ENCODE measurements at regions not wholly inside any gene's neighbourhood (a gene's known extent, or its start where the extent isn't known, plus 50 kb on each side); places are given as distances from the start of the nearest gene placed in this dataset.

DNA sequence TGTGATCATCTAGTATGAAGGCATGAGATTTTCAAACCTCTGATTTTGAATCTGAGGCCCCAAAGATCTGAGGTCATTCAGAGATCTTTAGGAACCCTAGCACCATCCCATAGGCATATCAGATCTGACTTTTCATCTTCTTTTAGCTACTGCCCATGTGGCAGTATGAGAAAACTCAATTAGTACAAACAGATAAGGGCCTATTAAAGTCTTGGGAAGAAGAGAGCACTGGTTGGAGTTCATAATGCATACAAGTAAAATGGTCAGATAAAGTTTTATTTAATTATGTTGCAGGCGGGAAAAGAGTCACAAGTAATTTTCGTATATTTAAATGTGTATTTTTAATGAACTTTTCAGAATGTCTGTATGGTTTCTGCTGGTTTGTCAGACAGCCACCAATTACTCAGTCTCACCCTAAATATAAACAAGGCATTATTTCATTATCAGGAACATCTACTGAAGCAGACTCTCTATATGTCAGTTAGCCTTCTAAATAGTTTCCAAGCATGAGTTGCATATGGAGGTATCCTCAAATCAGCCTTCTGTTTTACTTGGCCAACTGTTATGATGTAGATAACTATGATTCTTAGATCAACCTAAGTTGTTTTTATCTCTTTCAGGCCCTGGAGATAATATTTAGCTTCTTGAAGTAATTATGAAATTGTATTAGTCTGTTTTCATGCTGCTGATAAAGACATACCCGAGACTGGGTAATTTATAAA, 340.3 kb upstream of the TBC1D5 start:
- DNase-seq (ENCODE audit: low read depth, low spot score): no peak

DNA sequence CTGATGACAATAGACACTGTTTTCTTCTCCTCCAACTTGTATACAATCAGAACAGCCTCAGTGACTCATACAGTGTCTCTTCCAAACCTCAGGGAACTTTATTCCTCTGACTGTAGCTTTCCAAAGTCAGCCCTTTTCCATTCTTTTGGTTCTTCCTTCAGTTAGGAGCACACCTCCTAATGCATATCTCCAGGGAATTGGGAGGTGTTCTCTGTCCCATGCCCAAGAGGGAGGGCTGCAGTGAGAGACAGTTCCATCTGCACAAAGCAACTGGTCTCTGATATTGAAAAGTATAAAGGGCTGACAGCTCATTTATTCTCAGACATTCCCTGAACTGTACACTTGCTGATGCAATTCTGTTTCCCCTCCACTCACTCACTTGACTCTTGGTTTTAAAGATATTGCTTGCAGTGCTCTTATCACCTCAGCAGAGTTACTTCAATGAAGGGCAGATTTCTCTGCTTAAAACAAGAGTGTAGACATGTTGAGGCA, 337.8 kb upstream of the TBC1D5 start:
- no peak for DNase-seq (ENCODE audit: low read depth, low spot score)

DNA sequence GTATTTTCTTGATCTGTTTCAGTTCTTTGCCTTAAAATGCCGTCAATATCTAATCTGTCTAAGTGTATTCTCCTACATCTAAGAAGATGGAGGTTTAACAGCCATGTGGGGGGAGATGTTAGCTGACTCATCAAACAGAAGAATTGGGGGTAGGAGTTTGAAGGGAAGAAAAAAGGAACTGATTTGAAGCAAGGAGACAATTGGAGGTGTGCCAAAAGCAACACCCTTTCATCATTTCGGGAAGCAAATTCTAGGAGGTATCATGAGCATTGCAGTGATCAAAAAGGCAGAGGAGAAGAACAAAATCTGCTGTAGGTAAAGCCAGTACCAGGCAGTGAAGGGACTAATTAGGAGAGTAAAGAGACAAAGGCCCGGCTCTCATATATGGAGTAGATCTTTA, 337.3 kb upstream of the TBC1D5 start:
- DNase-seq (ENCODE audit: low read depth, low spot score): no peak

DNA sequence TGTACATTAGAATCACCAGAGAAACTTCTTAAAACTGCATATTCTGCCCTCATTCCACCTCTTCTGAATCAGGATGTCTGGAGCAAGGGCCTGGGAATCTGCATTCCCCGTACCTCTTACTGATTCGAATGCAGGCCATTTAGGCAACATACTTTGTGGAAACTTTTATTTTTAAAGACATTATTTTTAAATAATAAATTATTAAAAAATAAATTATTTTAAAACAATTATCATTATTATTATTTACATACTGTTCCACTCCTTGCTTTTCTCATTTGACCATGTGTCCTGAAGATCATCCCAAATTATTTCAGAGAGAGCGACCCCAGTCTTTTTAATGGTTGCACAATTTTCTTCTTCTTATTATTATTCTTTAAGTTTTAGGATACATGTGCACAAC, 336.6 kb upstream of the TBC1D5 start:
- no peak for DNase-seq (ENCODE audit: low read depth, low spot score)

DNA sequence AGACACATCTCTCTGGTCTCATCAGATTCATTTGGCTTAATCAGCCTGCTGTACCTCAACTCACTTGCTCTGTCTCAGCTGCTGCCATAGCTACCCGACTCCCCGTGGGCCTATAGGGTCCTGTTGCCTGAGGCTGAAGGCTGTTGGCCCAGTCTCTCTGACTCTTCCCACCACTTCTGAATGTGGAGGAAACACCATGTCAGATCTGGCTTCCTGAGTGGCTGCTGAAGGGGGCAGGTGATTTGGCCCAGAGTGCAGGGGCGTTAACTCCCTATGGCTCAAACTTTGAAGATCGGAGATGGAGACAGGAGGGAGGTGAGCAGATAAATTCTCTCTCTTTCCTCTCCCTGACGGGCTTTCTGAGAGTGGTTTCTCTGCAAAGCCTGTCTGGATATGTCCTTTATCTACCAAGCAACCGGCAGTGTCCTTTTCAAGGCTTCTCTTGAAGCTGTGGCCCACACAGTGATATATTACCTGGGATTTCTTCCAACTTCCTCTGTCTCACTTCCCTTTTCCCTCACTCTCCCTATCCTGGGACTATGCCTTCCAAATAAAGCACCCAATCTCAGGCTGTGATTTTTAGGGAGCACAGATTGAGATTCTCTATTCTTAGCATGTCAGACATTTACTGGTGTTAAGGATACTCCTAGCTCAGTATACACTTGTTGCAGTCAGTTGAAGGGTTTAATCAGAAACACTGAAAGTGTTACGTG, 334.9 kb upstream of the TBC1D5 start:
- no peak for DNase-seq (ENCODE audit: low read depth, low spot score)

DNA sequence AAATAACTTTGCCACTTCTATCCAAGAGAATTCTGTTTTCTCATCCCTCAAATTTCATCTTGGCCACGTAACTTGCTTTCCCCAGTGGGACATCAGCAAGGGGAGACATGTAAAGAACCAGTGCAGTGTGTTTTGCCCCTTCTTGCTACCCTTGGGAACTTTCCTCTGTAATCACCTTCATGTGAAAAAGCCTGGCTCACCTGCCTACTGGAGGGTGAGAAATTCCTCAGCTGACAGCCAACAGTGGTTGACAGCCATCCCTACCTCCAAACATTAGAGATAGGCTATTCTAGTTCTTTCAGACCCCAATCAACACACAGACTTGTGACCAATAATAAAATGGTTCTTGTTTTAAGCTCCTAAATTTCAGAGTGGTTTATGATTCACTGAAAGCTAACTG, 333.9 kb upstream of the TBC1D5 start:
- no peak for DNase-seq (ENCODE audit: low read depth, low spot score)

DNA sequence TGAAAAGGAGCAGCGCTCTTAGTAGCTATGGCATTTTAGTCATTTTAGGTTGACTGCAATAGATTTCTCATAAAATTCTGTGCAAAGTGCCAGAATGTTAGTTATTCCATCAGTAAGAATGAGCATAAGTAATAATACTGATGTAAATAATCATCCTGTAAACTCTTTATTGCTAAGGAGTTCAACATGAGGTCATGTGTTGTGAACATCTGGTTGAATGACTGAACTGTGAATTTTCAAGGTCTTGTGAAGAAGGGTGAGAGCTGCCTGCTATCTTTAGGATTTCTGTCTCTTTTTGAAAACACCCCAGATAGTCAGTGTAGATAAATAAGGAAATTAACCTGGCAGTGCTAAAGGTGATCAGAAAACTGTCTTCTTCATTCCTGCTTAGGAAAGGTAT, 333.4 kb upstream of the TBC1D5 start:
- DNase-seq (ENCODE audit: low read depth, low spot score): no peak

DNA sequence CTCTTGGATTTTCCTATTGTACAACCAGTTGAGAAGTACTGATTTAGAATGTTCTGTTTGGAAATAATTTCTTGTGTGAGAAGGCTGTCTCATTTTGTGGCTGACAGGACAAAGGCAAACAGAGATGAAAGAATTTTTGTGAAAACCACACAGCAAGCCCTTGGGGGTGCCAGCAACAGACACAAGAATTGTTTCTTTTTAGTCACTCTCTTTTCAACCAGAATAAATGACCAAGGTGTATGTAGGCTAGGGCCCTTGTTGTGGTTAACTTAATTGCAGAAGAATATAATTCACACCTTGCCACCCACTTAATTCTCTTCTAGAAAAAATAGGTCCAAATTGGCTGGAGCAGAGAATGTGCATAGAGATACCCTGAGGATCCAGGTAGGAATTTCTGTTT, 329.4 kb upstream of the TBC1D5 start:
- DNase-seq (ENCODE audit: low read depth, low spot score): no peak

DNA sequence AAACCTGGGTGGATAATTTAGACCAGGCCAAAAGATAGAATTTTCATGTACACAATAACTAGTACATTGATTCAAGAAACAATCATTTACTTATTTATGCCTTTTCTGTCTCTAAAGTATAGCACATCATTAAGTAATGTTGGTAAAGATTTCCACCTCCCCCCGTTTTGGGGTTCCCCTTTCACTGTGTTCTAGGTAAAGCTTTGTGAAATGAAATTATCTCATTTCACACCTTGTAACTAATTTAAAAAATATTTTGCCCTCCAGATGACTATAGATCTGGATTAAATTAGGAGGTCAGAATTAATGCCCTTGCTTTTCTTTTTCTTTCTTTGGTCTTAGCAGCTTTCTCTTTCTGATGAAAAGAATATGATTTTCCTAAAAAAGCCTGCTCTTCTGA, 328.5 kb upstream of the TBC1D5 start:
- DNase-seq (ENCODE audit: low read depth, low spot score): no peak

DNA sequence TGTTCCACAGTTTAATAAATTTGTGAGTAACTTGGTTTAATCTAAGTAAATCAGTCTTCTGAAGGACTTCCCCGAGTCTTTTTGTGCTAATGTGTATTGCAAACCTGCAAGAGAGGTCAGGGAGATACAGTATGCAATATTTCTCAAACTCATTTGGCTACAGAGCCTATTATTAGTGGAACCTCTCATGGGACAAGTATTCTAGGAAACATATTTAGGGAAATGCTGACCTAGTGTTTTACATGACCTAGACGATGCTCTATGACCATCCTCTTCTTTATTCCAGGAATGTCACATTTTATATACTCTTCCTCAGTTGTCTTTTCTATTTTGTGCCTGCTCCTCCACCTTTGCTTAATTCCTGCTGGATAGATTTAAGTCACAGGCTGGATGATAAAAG, 327.8 kb upstream of the TBC1D5 start:
- DNase-seq (ENCODE audit: low read depth, low spot score): no peak

DNA sequence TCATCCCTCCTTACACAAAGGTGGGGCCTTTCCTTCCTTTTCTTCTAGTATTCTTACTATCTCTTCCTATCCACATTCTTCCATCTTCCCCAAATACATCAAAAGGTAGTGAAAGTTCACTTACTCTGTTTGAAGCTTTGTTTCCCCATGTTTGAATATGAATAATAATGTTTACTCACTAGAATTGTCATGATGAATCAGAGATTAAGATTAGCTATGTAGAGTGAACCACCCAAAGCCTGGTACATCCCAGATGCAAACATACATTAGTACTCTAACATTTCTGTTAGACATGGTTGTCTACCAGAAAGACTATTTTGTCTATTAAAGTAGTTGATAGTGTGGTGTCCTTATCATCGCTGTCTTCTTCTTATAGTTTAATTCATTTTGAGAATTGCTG, 327.1 kb upstream of the TBC1D5 start:
- no peak for DNase-seq (ENCODE audit: low read depth, low spot score)

DNA sequence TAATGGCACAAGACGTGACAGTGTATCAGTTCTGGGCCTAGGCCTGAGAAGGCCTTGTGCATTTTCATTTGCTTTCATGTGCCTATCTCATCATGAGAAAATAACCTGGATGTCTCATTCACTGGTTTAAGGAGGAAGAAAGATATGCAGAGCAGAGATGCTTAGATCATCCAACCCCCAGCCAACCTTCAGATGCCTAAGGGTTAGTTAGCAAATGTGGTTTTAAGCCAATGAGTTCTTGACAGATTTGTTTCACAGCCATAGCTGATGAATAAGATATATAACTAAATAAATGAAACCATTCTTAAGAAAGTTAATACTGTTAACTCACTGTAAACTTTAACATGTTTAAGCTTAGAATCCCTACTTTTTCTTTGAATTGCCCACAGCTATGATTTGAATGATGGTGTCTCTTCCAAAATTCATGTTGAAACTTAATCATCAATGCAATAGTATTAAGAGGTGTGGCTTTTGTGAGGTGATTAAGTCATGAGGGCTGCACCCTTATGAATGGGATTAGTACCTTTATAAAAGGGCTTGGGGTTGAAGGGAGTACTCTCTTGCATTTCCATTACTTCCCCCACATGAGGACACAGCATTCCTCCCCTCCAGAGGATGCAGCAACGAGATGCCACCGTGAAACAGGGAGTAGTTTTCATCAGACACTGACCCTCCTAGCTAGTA, 324.6 kb upstream of the TBC1D5 start:
- DNase-seq (ENCODE audit: low read depth, low spot score): no peak

DNA sequence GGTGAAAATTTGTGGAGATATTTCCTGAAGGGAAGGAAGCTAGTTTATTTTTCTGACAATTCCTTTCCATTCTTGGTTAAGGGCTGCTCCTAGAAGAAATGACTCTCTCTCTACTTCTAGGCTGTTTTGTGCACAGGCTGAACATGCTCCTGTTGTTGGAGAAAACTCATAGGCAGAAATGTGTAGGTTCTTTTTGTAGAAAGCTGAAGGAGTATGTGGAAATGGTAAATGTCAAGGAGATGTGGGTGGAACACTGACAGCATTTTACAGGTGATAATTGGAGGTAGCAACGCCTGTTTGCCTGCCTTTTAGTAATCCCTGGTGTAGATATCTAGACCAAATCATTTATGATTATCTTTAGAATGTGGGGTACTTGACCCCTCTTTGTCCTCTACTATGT, 322.2 kb upstream of the TBC1D5 start:
- no peak for DNase-seq (ENCODE audit: low read depth, low spot score)

DNA sequence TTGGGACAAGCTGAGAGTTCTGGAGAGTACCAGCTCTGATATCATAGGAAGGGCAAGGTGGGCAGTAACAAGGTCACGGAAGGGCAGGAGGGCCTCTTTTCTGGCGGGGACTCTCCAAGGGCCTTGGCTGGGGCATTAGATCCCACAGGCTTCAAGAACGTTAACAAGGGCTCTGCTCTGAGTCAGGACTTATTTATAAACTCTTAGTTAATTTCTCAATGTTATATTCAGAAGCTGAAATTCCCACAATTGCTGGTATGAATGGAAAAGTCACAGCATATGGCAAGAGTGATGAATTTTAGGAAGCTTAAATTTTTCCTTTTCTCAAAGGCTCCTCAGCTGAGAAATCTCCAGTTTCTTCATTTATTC, 320.2 kb upstream of the TBC1D5 start:
- no peak for DNase-seq (ENCODE audit: low read depth, low spot score)

DNA sequence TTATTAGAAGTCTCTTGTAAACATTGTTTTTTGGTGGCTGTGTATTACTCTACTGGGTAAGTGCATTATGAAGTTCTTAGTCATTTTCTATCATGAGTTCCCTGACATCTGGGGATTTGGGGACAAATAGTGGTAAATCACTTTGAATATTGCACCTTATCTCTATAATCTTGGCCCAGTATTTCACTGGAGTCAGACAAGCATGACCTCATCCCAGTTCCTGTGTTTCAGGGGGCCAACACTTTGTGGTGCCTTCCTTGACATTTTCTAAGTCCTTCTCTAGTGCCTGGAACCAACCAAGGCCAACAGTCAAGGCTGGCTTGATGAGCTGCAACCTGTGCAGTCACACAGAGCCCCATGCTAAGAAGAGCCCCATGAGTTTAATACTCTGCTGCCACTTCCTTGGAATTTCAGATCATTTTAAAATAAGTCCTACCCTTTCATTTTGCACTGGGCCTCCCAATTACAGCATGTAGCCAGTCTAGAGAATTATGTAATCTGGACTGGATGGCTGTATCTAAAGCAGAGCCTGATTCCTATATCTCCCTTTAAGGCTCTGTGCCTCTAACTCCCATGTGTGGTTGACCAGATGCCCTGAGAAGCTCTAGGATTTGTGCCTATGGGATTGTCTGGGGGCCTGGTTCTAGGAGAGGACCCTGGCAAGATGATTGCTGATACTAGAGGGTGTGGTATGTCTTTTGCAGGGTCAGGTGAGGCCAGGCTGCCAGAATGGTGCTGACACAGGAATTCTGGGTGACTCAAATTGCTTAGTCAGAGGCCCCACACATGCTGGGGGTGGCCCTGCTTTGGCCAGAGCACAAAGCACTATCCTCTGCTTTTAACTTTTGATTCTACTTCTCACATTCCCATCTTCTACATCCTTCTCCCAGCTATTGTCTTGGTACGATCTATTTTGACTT, 319.6 kb upstream of the TBC1D5 start:
- DNase-seq (ENCODE audit: low read depth, low spot score): no peak

DNA sequence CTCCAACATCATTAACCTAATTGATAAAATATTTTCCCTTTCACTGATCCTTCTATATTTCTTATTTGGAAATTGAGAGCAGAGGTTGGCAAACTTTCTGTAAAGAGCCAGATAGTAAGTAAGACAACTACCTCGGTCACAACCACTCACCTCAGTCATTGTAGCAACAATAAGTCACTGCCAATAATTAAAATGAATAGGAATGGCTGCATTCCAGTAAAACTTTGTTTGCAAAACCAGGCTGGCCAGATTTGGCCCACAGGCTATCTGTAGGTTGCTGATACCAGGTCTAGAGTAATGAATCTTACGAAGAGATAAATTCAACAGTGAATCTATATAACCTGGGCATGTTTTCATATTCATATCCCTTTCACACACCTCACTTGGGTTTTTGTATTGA, 316.2 kb upstream of the TBC1D5 start:
- DNase-seq (ENCODE audit: low read depth, low spot score): no peak

DNA sequence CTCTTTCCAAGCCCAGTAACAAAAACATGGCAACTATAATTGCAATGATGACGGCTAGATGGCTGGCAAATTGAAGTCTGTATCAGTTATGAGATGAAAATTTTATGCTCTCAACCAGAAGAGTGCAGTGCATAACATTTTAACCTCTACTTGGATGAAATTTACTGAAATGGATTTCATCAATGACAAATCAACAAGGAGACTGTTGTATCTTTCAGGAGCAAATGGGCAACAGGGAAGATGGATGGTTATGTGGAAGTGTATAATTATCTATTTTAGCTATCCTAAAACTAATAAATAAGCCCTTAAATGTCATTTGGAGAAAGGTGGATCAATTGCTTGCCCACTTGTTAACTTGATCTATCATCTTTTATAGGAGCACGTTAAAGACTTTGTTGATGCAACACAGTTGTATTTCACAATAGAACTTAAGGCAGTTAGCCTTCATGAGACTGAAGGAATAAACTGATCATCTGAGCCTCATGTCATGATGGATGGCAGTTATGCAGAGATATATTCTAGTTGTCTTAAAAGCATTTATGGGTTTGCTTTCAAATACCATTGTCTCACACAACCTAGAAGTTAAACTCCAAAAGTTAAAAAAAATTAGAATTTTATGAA, 315.1 kb upstream of the TBC1D5 start:
- no peak for DNase-seq (ENCODE audit: low read depth, low spot score)

DNA sequence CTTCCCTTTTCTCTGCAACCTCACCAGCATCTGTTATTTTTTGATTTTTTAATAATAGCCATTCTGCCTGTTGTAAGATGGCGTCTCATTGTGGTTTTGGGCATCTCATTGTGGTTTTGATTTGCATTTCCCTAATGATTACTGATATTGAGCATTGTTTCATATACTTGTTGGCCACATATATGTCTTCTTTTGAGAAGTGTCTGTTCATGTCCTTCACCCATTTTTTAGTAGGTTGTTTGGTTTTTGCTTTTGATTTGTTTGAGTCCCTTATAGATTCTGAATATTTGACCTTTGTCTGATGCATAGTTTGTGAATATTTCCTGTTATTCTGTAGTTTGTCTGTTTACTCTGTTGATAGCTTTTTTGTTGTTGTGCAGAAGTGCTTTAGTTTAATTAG, 312.2 kb upstream of the TBC1D5 start:
- no peak for DNase-seq (ENCODE audit: low read depth, low spot score)

DNA sequence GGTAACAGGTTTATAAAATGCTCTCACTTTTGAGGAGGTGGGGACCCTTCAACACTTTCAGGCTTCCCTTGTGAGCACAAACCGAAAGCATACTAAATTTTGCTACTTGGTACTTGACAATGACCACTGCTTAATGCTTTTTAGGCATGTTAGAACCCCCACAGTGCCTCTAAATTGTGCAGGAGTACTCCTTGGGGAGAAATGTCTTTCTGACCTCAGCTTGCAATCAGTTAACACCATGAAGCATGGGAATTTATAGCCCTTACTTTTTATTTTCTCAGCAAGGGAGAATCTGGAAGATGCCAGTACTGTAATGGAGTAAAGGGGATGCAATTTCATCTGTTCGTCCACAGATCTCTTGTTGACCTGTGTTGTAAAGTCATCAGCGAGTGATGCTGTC, 308.9 kb upstream of the TBC1D5 start:
- DNase-seq (ENCODE audit: low read depth, low spot score): no peak

DNA sequence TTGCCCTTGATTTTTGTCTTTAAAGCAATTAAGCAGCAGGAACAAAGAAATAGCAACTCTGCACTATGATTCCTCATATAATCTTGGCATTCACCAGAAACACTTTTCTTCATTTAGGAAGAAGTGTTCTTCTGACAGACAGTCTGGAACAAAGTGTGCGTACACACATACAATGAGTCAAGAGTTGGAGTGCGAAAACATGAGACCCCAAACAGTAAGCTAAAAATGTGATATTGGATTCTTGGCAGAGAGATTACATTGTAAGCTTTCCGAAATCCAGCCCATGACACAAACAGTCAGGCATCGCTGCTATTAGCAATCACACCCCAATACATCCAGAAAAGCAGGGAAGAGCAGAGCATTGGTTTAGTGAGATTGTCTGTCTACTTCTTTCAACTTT, 306.7 kb upstream of the TBC1D5 start:
- no peak for DNase-seq (ENCODE audit: low read depth, low spot score)

DNA sequence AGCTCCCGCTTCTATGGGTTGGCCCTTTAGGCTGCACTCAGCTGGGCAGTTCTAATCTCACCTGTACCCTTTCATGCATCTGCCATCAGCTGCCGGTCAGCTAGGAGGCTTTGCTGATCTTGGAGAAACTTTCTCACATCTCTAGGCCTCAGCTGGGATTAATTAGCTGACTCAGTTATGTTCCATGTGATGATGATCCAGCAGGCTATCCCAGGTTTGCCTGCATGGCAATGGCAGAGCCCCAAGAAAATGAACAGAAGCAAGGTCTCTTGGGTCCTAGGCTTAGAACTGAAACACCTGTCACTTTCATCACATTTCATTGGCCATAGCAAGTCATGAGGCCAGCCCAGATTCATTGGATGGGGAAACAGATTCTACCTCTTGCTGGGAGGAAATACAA, 304.6 kb upstream of the TBC1D5 start:
- DNase-seq (ENCODE audit: low read depth, low spot score): no peak

Data from ELF-1 (cell line).